H1 (cell line): ENCODE measurements at regions not wholly inside any gene's neighbourhood (a gene's known extent, or its start where the extent isn't known, plus 50 kb on each side); places are given as distances from the start of the nearest gene placed in this dataset.

Experiments
- CTCF ChIA-PET: fragments of 300-600 bp; sonication (Branson Sonifier 250); formaldehyde crosslinking; loops from one replicate; lab custom pipeline; 2021; ENCODE audit not compliant: partially characterized antibody; lab: Charles Lee
- POLR2A ChIA-PET: fragments of 300-600 bp; sonication (Branson Sonifier 250); formaldehyde crosslinking; loops from one replicate; lab custom pipeline; 2021; ENCODE audit warnings: inconsistent platforms; ENCODE audit not compliant: partially characterized antibody; lab: Charles Lee
- DNase-seq, 2 experiments: peaks; one replicate each; pipeline versions ENCODE4 v3.0.0 to v3.0.0-alpha.2; 2010 to 2022; ENCODE audit warnings: low spot score in 2 of 2, low read depth in 1 of 2, mixed read lengths in 1 of 2
- FAIRE-seq: peaks from 2 replicates; lab custom pipeline; 2011; peaks lifted over from hg19 to GRCh38; lab: Jason Lieb, UNC
- H2AFZ ChIP-seq: 2 replicates; pipeline ENCODE4 v1.8.1; 2012; ENCODE audit warnings: low read length, inconsistent platforms
- H2AK5ac ChIP-seq: 2 replicates; pipeline ENCODE4 v1.6.1; 2013; ENCODE audit warnings: low read depth, low read length
- H2BK120ac ChIP-seq: replicated peaks from 2 replicates; pipeline ENCODE3; 2013; ENCODE audit warnings: low read depth, low read length, inconsistent platforms
- H2BK12ac ChIP-seq: 2 replicates; pipeline ENCODE4 v1.6.1; 2013; ENCODE audit warnings: low read depth, low read length
- H2BK15ac ChIP-seq: 2 replicates; pipeline ENCODE4 v1.6.1; 2013; ENCODE audit warnings: low read length
- H2BK20ac ChIP-seq: 2 replicates; pipeline ENCODE4 v1.6.1; 2013; ENCODE audit warnings: low read length
- H2BK5ac ChIP-seq: 2 replicates; pipeline ENCODE4 v1.6.1; 2013; ENCODE audit warnings: low read depth, low read length
- H3K14ac ChIP-seq: 2 replicates; pipeline ENCODE4 v1.6.1; 2013; ENCODE audit warnings: inconsistent platforms; ENCODE audit not compliant: insufficient read length
- H3K18ac ChIP-seq: 2 replicates; pipeline ENCODE4 v1.6.1; 2013; ENCODE audit warnings: low read length; ENCODE audit errors: extremely low read depth
- H3K23ac ChIP-seq: 2 replicates; pipeline ENCODE4 v1.6.1; 2013; ENCODE audit warnings: inconsistent platforms; ENCODE audit not compliant: insufficient read length
- H3K23me2 ChIP-seq: 2 replicates; pipeline ENCODE4 v1.6.1; 2013; ENCODE audit warnings: low read depth, low read length
- H3K27ac ChIP-seq: 2 replicates; pipeline ENCODE4 v1.6.1; 2011; ENCODE audit warnings: low read depth, low read length, inconsistent platforms
- H3K27me3 ChIP-seq, 4 experiments: replicated peaks in 1 of 4; 1 replicate in 1 of 4; 2 replicates in 3 of 4; pipeline versions ENCODE4 v1.6.1 to v1.8.1; 2011 to 2013; ENCODE audit warnings: low read length in 3 of 4, mild to moderate bottlenecking in 3 of 4, inconsistent platforms in 2 of 4, mixed read lengths in 2 of 4, moderate library complexity in 1 of 4; ENCODE audit not compliant: control insufficient read depth in 3 of 4, insufficient read depth in 3 of 4; ENCODE audit errors: extremely low read depth in 1 of 4
- H3K36me3 ChIP-seq, 4 experiments: 2 replicates each; pipeline versions ENCODE4 v1.6.1 to v1.8.1; 2011 to 2013; ENCODE audit warnings: mild to moderate bottlenecking in 4 of 4, low read length in 3 of 4, moderate library complexity in 2 of 4, control low read depth in 1 of 4, inconsistent platforms in 1 of 4; ENCODE audit not compliant: insufficient read depth in 4 of 4, control insufficient read depth in 2 of 4
- H3K4ac ChIP-seq: replicated peaks from 2 replicates; pipeline ENCODE3; 2013; ENCODE audit warnings: low read length, low read depth, mixed read lengths, inconsistent platforms; ENCODE audit not compliant: insufficient read length
- H3K4me1 ChIP-seq, 4 experiments: replicated peaks in 1 of 4; 1 replicate in 1 of 4; 2 replicates in 3 of 4; pipeline versions ENCODE4 v1.6.1 to v1.8.1; 2011 to 2013; ENCODE audit warnings: low read length in 3 of 4, inconsistent platforms in 2 of 4, mixed read lengths in 1 of 4; ENCODE audit not compliant: insufficient read depth in 4 of 4, control insufficient read depth in 3 of 4
- H3K4me2 ChIP-seq, 2 experiments: 2 replicates each; pipeline versions ENCODE4 v1.6.1 to v1.8.1; 2011 to 2013; ENCODE audit warnings: low read depth in 2 of 2, low read length in 2 of 2, control low read depth in 1 of 2, inconsistent platforms in 1 of 2, mild to moderate bottlenecking in 1 of 2; ENCODE audit not compliant: insufficient read depth in 1 of 2
- H3K4me3 ChIP-seq, 4 experiments: fragments of 200-600, 300-600 bp in 1 of 4; sonication (generic), shearing (Covaris generic), sonication (Bioruptor Twin) in 1 of 4; 2 replicates each; pipeline versions ENCODE4 v1.5.1 to v1.8.1; 2011 to 2016; ENCODE audit warnings: low read length in 4 of 4, low read depth in 3 of 4, control low read depth in 2 of 4, inconsistent platforms in 2 of 4, mild to moderate bottlenecking in 2 of 4, mixed read lengths in 1 of 4, moderate library complexity in 1 of 4; ENCODE audit not compliant: insufficient read depth in 2 of 4; ENCODE audit errors: extremely low read depth in 1 of 4
- H3K56ac ChIP-seq: replicated peaks from 2 replicates; pipeline ENCODE3; 2013; ENCODE audit warnings: low read depth, mild to moderate bottlenecking, mixed read lengths, low read length, inconsistent platforms; ENCODE audit not compliant: insufficient read length
- H3K79me1 ChIP-seq: 2 replicates; pipeline ENCODE4 v1.6.1; 2013; ENCODE audit warnings: low read depth, low read length, control low read depth
- H3K79me2 ChIP-seq, 2 experiments: 2 replicates each; pipeline versions ENCODE4 v1.6.1 to v1.8.1; 2012 to 2013; ENCODE audit warnings: low read length in 2 of 2, mild to moderate bottlenecking in 2 of 2, inconsistent platforms in 1 of 2; ENCODE audit not compliant: insufficient read depth in 2 of 2, control insufficient read depth in 1 of 2
- H3K9ac ChIP-seq, 4 experiments: replicated peaks in 1 of 4; 1 replicate in 1 of 4; 2 replicates in 3 of 4; pipeline versions ENCODE4 v1.6.1 to v1.8.1; 2011 to 2013; ENCODE audit warnings: low read depth in 3 of 4, low read length in 3 of 4, control low read depth in 2 of 4, mild to moderate bottlenecking in 2 of 4, moderate library complexity in 2 of 4, inconsistent platforms in 1 of 4; ENCODE audit errors: extremely low read depth in 1 of 4
- H3K9me3 ChIP-seq, 2 experiments: 2 replicates each; pipeline versions ENCODE4 v1.6.1 to v1.8.1; 2012 to 2013; ENCODE audit warnings: mild to moderate bottlenecking in 2 of 2, moderate library complexity in 2 of 2, control low read depth in 1 of 2, inconsistent platforms in 1 of 2, low read depth in 1 of 2, low read length in 1 of 2, mixed read lengths in 1 of 2; ENCODE audit not compliant: insufficient read depth in 2 of 2
- H4K20me1 ChIP-seq, 2 experiments: replicated peaks in 1 of 2; 2 replicates each; pipeline versions ENCODE3 to v1.8.1; 2011 to 2013; ENCODE audit warnings: inconsistent platforms in 2 of 2, low read length in 2 of 2, mild to moderate bottlenecking in 1 of 2; ENCODE audit not compliant: insufficient read depth in 2 of 2, control insufficient read depth in 1 of 2
- H4K5ac ChIP-seq: 2 replicates; pipeline ENCODE4 v1.6.1; 2013; ENCODE audit warnings: low read length, low read depth, mixed read lengths, inconsistent platforms; ENCODE audit not compliant: insufficient read length
- H4K8ac ChIP-seq: 2 replicates; pipeline ENCODE4 v1.8.0; 2013; ENCODE audit warnings: mild to moderate bottlenecking, moderate library complexity, low read length, inconsistent platforms; ENCODE audit not compliant: insufficient read depth; ENCODE audit errors: extremely low read depth
- H4K91ac ChIP-seq: replicated peaks from 2 replicates; pipeline ENCODE3; 2013; ENCODE audit warnings: low read length, mixed read lengths, inconsistent platforms; ENCODE audit not compliant: insufficient read length
- BACH1 ChIP-seq: IDR thresholded peaks from 2 replicates; pipeline ENCODE4 v1.6.1; 2012; ENCODE audit warnings: low read length, improper control_type of control experiment
- BCL11A ChIP-seq, 2 experiments: IDR thresholded peaks; one replicate each; pipeline ENCODE4 v1.6.1; 2011; ENCODE audit warnings: low read depth in 2 of 2, low read length in 2 of 2, mild to moderate bottlenecking in 2 of 2
- BRCA1 ChIP-seq: IDR thresholded peaks from 2 replicates; pipeline ENCODE4 v1.6.1; 2012; ENCODE audit warnings: low read depth, low read length, improper control_type of control experiment
- CEBPB ChIP-seq: IDR thresholded peaks from 2 replicates; pipeline ENCODE4 v1.6.1; 2012; ENCODE audit warnings: low read depth, low read length
- HDAC2 ChIP-seq, 2 experiments: fragments of 300-600 bp in 1 of 2; sonication (generic) in 1 of 2; IDR thresholded peaks; 2 replicates each; pipeline ENCODE4 v1.6.1; 2011 to 2012; ENCODE audit warnings: low read depth in 2 of 2, low read length in 2 of 2, mild to moderate bottlenecking in 2 of 2, moderate library complexity in 2 of 2, borderline replicate concordance in 1 of 2, inconsistent platforms in 1 of 2
- MAFK ChIP-seq: IDR thresholded peaks from 2 replicates; pipeline ENCODE4 v1.6.1; 2012; ENCODE audit warnings: low read depth, mild to moderate bottlenecking, improper control_type of control experiment, low read length
- RFX5 ChIP-seq: IDR thresholded peaks from 2 replicates; pipeline ENCODE4 v1.6.1; 2011; ENCODE audit warnings: low read depth, low read length, improper control_type of control experiment, borderline replicate concordance
- TAF1 ChIP-seq: IDR thresholded peaks from 2 replicates; pipeline ENCODE4 v1.6.1; 2011; ENCODE audit warnings: mild to moderate bottlenecking, low read depth, low read length
- TBP ChIP-seq: IDR thresholded peaks from 2 replicates; pipeline ENCODE4 v1.6.1; 2011; ENCODE audit warnings: low read depth, low read length, improper control_type of control experiment
- ZNF274 ChIP-seq: IDR thresholded peaks from 2 replicates; pipeline ENCODE4 v1.7.0; 2012; ENCODE audit warnings: low read length, borderline replicate concordance; ENCODE audit errors: extremely low read depth

- no peak overlapping the region for H3K9ac ChIP-seq
- no peak overlapping the region for H2AK5ac ChIP-seq
- no peak overlapping the region for H3K23ac ChIP-seq
- no peak overlapping the region for H3K56ac ChIP-seq
- no peak overlapping the region for H2BK5ac ChIP-seq
- H3K4me1 ChIP-seq, result no peaks in the 10 kb centered on the region
- H4K5ac ChIP-seq, result no peak overlapping the region
- POLR2A ChIA-PET, result no interaction called here
- H3K23me2 ChIP-seq, result no peaks in the 10 kb centered on the region
- no peak overlapping the region for H4K8ac ChIP-seq
- no peak for TF ChIP-seq BACH1
- TF ChIP-seq BCL11A (IDR thresholded peaks at IDR 0.05; ENCODE audit: low read depth in 2 of 2, low read length in 2 of 2), result no peak
- TF ChIP-seq CEBPB, result no peak
- no peak for TF ChIP-seq ZNF274
- TF ChIP-seq BRCA1, result no peak
- no peak for TF ChIP-seq MAFK
- no peak for TF ChIP-seq TAF1
- no peak for TF ChIP-seq RFX5
- no peak for TF ChIP-seq HDAC2 (IDR thresholded peaks at IDR 0.05; ENCODE audit: borderline replicate concordance in 1 of 2, low read depth in 2 of 2, low read length in 2 of 2)
- TF ChIP-seq TBP, result no peak
- H2BK120ac ChIP-seq, result no peak overlapping the region
- no peak overlapping the region for H3K18ac ChIP-seq
- no peak overlapping the region for H3K4me3 ChIP-seq
- no peak overlapping the region for H3K4me2 ChIP-seq
- CTCF ChIA-PET, result interaction anchor here (1.0 to 2.1 kb wide), 3 partner anchors 25 to 81 kb away, joined by 3 to 5 read pairs (median 5); no protein-coding TSS in a partner anchor
- no peaks in the 10 kb centered on the region for H4K20me1 ChIP-seq
- no peak overlapping the region for H2AFZ ChIP-seq
- no peak overlapping the region for H3K14ac ChIP-seq
- no peak overlapping the region for H2BK15ac ChIP-seq
- H3K27ac ChIP-seq, result no peak overlapping the region
- H3K79me1 ChIP-seq, result no peaks in the 10 kb centered on the region
- peaks cover 0 to 3% (median 0%) of the 10 kb centered on the region in 4 experiments; a peak in 2 of 7 replicates for H3K27me3 ChIP-seq
- H3K4ac ChIP-seq, result no peak overlapping the region
- FAIRE-seq, result no peak
- no peaks in the 10 kb centered on the region for H3K36me3 ChIP-seq
- H4K91ac ChIP-seq, result no peak overlapping the region
- no peak overlapping the region for H2BK12ac ChIP-seq
- no peak overlapping the region for H2BK20ac ChIP-seq
- H3K9me3 ChIP-seq, result no peaks in the 10 kb centered on the region
- H3K79me2 ChIP-seq, result no peaks in the 10 kb centered on the region
- DNase-seq, result no peak
Measured at GRCh38 chr20:21608777-21609176, 94.9 kb upstream of the NKX2-2 start.
